ENCODE measurements at regions not wholly inside any gene's neighbourhood (a gene's known extent, or its start where the extent isn't known, plus 50 kb on each side); places are given as distances from the start of the nearest gene placed in this dataset.
"Not testable (repeated sequence)": the region's sequence is repeated elsewhere in the genome, so short reads cannot be mapped to it uniquely, and the experiment has no call there.

DNA sequence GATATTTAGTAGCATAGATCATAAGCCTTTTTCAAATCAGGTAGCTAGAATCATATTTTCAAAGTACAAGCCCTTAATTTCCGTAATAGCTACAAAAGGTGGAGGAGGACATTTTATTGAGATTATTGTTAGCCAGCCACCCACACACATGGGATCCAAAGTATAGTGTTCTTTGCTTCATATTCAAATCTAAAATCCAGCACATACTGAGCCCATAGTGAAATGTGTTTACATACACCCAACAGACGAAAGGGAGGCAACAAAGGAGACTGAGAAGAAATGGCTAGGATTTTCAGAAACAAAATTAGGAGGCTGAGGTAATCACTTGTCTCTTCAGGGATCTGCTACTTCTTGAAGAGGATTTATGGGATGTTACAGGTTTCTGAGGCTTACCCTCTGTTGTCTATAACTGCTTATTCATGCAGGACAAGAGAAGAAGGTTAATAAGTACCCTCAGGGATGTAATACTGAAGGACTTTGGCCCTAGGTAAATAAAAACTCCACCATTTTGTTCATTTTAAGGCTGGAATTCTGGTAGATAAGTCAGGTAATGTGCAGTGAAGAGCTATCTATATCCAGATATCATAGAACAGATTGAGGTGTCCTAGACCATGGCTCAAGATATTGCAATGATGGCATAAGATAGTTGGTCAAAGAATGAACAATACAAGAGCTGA lies 182.1 kb downstream of the SPDYE17 start:
- TF ChIP-seq, protein P1, sequence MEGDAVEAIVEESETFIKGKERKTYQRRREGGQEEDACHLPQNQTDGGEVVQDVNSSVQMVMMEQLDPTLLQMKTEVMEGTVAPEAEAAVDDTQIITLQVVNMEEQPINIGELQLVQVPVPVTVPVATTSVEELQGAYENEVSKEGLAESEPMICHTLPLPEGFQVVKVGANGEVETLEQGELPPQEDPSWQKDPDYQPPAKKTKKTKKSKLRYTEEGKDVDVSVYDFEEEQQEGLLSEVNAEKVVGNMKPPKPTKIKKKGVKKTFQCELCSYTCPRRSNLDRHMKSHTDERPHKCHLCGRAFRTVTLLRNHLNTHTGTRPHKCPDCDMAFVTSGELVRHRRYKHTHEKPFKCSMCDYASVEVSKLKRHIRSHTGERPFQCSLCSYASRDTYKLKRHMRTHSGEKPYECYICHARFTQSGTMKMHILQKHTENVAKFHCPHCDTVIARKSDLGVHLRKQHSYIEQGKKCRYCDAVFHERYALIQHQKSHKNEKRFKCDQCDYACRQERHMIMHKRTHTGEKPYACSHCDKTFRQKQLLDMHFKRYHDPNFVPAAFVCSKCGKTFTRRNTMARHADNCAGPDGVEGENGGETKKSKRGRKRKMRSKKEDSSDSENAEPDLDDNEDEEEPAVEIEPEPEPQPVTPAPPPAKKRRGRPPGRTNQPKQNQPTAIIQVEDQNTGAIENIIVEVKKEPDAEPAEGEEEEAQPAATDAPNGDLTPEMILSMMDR (IDR thresholded peaks at IDR 0.05): not testable (repeated sequence)
- TF ChIP-seq POLR2A (IDR thresholded peaks at IDR 0.05): not testable (repeated sequence)

Data from lower leg skin (tissue), 3 donors.